ENCODE measurements at regions not wholly inside any gene's neighbourhood (a gene's known extent, or its start where the extent isn't known, plus 50 kb on each side); places are given as distances from the start of the nearest gene placed in this dataset.

- no peak for TF ChIP-seq FOXP2 (optimal IDR thresholded peaks at IDR 0.05; ENCODE audit: borderline replicate concordance, extremely low read depth, extremely low read length, insufficient read depth)
- TF ChIP-seq REST (IDR thresholded peaks at IDR 0.05; ENCODE audit: insufficient read depth in 1 of 2, low read depth in 2 of 2, low read length in 2 of 2) = no peak
- TF ChIP-seq SIN3A (IDR thresholded peaks at IDR 0.05; ENCODE audit: borderline replicate concordance, insufficient read depth, low read length) = no peak
- no peak for TF ChIP-seq TAF1 (IDR thresholded peaks at IDR 0.05; ENCODE audit: borderline replicate concordance, insufficient read depth, low read length)
- no peak for TF ChIP-seq POLR2AphosphoS5 (IDR thresholded peaks at IDR 0.05; ENCODE audit: low read depth, low read length)
Observed at GRCh38 chr7:10210000-10210399, 763.7 kb upstream of the PHF14 start.

GRCh38 chr7:10211016-10211415 is 762.7 kb upstream of the PHF14 start:
- no peak for TF ChIP-seq REST (IDR thresholded peaks at IDR 0.05; ENCODE audit: insufficient read depth in 1 of 2, low read depth in 2 of 2, low read length in 2 of 2)
- TF ChIP-seq POLR2AphosphoS5 (IDR thresholded peaks at IDR 0.05; ENCODE audit: low read depth, low read length) = no peak
- TF ChIP-seq SIN3A (IDR thresholded peaks at IDR 0.05; ENCODE audit: borderline replicate concordance, insufficient read depth, low read length) = no peak
- no peak for TF ChIP-seq TAF1 (IDR thresholded peaks at IDR 0.05; ENCODE audit: borderline replicate concordance, insufficient read depth, low read length)
- no peak for TF ChIP-seq FOXP2 (optimal IDR thresholded peaks at IDR 0.05; ENCODE audit: borderline replicate concordance, extremely low read depth, extremely low read length, insufficient read depth)

DNA sequence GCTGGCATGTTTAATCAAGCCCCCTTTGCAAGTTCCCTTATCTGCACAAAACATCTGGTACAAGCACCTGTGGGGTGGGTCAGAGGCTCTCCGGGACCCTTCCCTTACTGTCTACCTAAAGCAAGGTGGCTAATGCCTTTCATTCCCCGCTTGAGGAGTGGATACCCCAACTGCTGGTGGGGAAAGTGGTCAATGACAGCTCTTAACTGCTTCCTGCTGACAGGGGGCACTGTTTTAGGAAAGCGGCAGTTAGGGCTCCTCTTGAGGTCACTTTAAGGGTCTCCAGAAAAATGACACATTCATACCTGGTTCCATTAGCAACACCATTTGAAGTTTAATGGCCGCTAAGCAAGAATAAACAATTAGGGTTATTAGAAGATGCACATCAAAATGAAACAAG is 761.8 kb upstream of the PHF14 start:
- TF ChIP-seq FOXP2 (optimal IDR thresholded peaks at IDR 0.05; ENCODE audit: borderline replicate concordance, extremely low read depth, extremely low read length, insufficient read depth) (no peak), SIN3A (IDR thresholded peaks at IDR 0.05; ENCODE audit: borderline replicate concordance, insufficient read depth, low read length) (no peak), POLR2AphosphoS5 (IDR thresholded peaks at IDR 0.05; ENCODE audit: low read depth, low read length) (no peak), TAF1 (IDR thresholded peaks at IDR 0.05; ENCODE audit: borderline replicate concordance, insufficient read depth, low read length) (no peak), REST (IDR thresholded peaks at IDR 0.05; ENCODE audit: insufficient read depth in 1 of 2, low read depth in 2 of 2, low read length in 2 of 2) (no peak)

DNA sequence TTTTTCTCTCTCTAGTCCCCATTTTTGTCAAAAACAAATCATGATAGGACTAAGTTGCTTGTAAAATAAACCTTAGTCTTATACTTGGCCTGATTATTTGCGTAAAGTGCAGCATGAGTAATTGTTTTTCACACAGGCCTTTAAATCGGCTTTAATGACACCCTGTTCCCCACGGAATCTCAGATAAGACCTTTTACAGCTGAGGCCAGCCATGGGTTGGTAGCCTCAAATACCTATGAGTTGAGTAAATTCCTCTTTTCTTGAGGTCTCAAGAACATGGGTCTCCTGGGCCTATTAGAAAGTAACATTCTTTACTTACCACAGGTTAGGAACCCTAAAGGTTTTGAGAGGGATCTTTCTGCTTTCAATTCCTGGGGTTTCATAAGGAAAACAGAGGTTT is 761.0 kb upstream of the PHF14 start:
- TF ChIP-seq REST (IDR thresholded peaks at IDR 0.05; ENCODE audit: insufficient read depth in 1 of 2, low read depth in 2 of 2, low read length in 2 of 2) (no peak), FOXP2 (optimal IDR thresholded peaks at IDR 0.05; ENCODE audit: borderline replicate concordance, extremely low read depth, extremely low read length, insufficient read depth) (no peak), POLR2AphosphoS5 (IDR thresholded peaks at IDR 0.05; ENCODE audit: low read depth, low read length) (no peak), SIN3A (IDR thresholded peaks at IDR 0.05; ENCODE audit: borderline replicate concordance, insufficient read depth, low read length) (no peak), TAF1 (IDR thresholded peaks at IDR 0.05; ENCODE audit: borderline replicate concordance, insufficient read depth, low read length) (no peak)

DNA sequence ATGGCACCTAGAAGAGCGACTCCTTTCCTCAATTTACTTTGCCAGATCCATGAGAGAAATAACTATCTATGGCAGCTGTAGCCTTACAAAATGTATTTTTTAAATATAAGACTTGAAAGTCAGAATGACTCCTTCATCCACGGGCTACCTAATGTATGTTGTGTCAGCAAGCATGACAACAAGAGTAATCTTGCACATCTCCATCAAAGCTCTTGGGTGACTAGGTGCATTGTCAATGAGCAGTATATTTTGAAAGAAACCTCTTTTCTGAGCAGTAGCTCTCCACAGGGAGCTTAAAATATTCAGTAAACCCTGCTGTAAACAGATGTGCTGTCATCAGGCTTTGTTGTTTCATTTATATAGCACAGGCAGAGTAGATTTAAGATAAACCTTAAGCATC is 757.2 kb upstream of the PHF14 start:
- TF ChIP-seq REST (IDR thresholded peaks at IDR 0.05; ENCODE audit: insufficient read depth in 1 of 2, low read depth in 2 of 2, low read length in 2 of 2) (no peak), TAF1 (IDR thresholded peaks at IDR 0.05; ENCODE audit: borderline replicate concordance, insufficient read depth, low read length) (no peak), FOXP2 (optimal IDR thresholded peaks at IDR 0.05; ENCODE audit: borderline replicate concordance, extremely low read depth, extremely low read length, insufficient read depth) (no peak), POLR2AphosphoS5 (IDR thresholded peaks at IDR 0.05; ENCODE audit: low read depth, low read length) (no peak), SIN3A (IDR thresholded peaks at IDR 0.05; ENCODE audit: borderline replicate concordance, insufficient read depth, low read length) (no peak)

All from PFSK-1 (cell line).